22Rv1 (cell line): ENCODE measurements at regions not wholly inside any gene's neighbourhood (a gene's known extent, or its start where the extent isn't known, plus 50 kb on each side); places are given as distances from the start of the nearest gene placed in this dataset.

Source experiments
- CTCF ChIP-seq: fragments of 450-650 bp; IDR thresholded peaks from 2 replicates; pipeline ENCODE4 v1.5.1; 2017; ENCODE audit warnings: mild to moderate bottlenecking
- ZFX ChIP-seq: fragments of 450-650 bp; IDR thresholded peaks from 2 replicates; pipeline ENCODE4 v1.6.1; 2017; ENCODE audit warnings: antibody characterized with exemption, borderline replicate concordance

DNA sequence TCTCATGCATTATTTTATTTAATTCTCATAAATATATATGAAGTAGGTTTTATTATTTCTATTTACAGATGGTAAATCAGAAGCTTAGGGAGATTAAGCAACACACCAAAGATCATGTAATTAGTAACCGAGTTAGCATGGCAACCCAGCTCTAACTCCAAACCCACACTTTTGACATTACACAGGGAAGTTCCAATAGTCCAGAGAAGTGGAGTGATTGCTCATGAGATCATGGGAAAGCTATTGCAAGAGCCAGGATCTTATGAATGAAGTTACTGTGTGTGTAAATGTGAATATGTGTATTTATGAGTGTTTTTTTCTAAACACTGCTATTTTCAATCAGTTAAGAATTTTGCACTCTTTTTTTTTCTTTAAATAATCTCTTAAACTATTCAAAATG is 225.8 kb upstream of the KIRREL3 start:
- no peak for TF ChIP-seq CTCF
- no peak for TF ChIP-seq ZFX
